K562 (cell line): ENCODE measurements at regions not wholly inside any gene's neighbourhood (a gene's known extent, or its start where the extent isn't known, plus 50 kb on each side); places are given as distances from the start of the nearest gene placed in this dataset.

Source experiments
- ARID2 ChIP-seq: fragments of 450-650 bp; IDR thresholded peaks from 2 replicates; pipeline ENCODE4 v1.6.1; 2017; ENCODE audit warnings: antibody characterized with exemption, mild to moderate bottlenecking
- BRF1 ChIP-seq: IDR thresholded peaks from 3 replicates; pipeline ENCODE4 v1.6.1; 2011; ENCODE audit warnings: borderline replicate concordance, mild to moderate bottlenecking; ENCODE audit not compliant: insufficient read length; ENCODE audit errors: extremely low read depth
- ELF4 ChIP-seq: fragments of 450-650 bp; formaldehyde crosslinking; IDR thresholded peaks from 2 replicates; pipeline ENCODE4 v1.4.0; 2022; ENCODE audit warnings: missing genetic modification characterization
- HDAC6 ChIP-seq: IDR thresholded peaks from 2 replicates; pipeline ENCODE4 v1.6.1; 2012; ENCODE audit warnings: low read depth, mild to moderate bottlenecking, control low read depth, inconsistent platforms, low read length, moderate library complexity
- KDM1A ChIP-seq, 2 experiments: fragments of 450-650 bp; IDR thresholded peaks; 2 replicates each; pipeline ENCODE4 v1.6.1; 2016; ENCODE audit warnings: mild to moderate bottlenecking in 2 of 2
- MAX ChIP-seq: sonication (generic); formaldehyde crosslinking; IDR thresholded peaks from 2 replicates; pipeline ENCODE4 v1.9.0; 2022; ENCODE audit warnings: mild to moderate bottlenecking, missing genetic modification reagents
- TARDBP ChIP-seq: fragments of 450-650 bp; IDR thresholded peaks from 2 replicates; pipeline ENCODE4 v1.6.1; 2016
- THRA ChIP-seq: fragments of 450-650 bp; IDR thresholded peaks from 2 replicates; pipeline ENCODE4 v1.6.1; 2017; ENCODE audit warnings: mild to moderate bottlenecking, moderate library complexity
- ZBTB40 ChIP-seq, 2 experiments: fragments of 450-650 bp in 1 of 2; sonication (generic) in 1 of 2; formaldehyde crosslinking in 1 of 2; IDR thresholded peaks; 2 replicates each; pipeline versions ENCODE4 v1.7.1 to v1.9.0; 2016 to 2022; ENCODE audit warnings: inconsistent platforms in 1 of 2, mild to moderate bottlenecking in 1 of 2, missing genetic modification reagents in 1 of 2
- ZNF764 ChIP-seq: fragments of 250-450 bp; sonication (Bioruptor Pico); IDR thresholded peaks from 2 replicates; pipeline ENCODE4 v1.4.0; 2020; ENCODE audit warnings: low read depth, mild to moderate bottlenecking, moderate library complexity

GRCh38 chr16:79891458-79891857 is 290.9 kb upstream of the MAF start (continued):
- no peak for TF ChIP-seq ZBTB40 (IDR thresholded peaks at IDR 0.05)
- no peak for TF ChIP-seq ZBTB40 (CRISPR knock-in tag; IDR thresholded peaks at IDR 0.05)
- TF ChIP-seq TARDBP: no peak
- TF ChIP-seq ARID2: no peak
- TF ChIP-seq KDM1A (IDR thresholded peaks at IDR 0.05): no peak
- TF ChIP-seq BRF1: no peak
- TF ChIP-seq MAX: no peak
- TF ChIP-seq ZNF764: no peak
- no peak for TF ChIP-seq THRA
- TF ChIP-seq ELF4 (CRISPR knock-in tag): 0 out of 2 replicates have a peak, but pooled peaks have one; percentile 29
- TF ChIP-seq HDAC6: no peak
